PFSK-1 (cell line): ENCODE measurements at regions not wholly inside any gene's neighbourhood (a gene's known extent, or its start where the extent isn't known, plus 50 kb on each side); places are given as distances from the start of the nearest gene placed in this dataset.

Source experiments
- FOXP2 ChIP-seq: optimal IDR thresholded peaks from 2 replicates; pipeline ENCODE3; 2011; ENCODE audit warnings: borderline replicate concordance, control low read depth, inconsistent platforms; ENCODE audit not compliant: insufficient read depth; ENCODE audit errors: extremely low read length, extremely low read depth
- POLR2AphosphoS5 ChIP-seq: IDR thresholded peaks from 2 replicates; pipeline ENCODE4 v1.6.1; 2012; ENCODE audit warnings: low read depth, mild to moderate bottlenecking, control low read depth, low read length, moderate library complexity

DNA sequence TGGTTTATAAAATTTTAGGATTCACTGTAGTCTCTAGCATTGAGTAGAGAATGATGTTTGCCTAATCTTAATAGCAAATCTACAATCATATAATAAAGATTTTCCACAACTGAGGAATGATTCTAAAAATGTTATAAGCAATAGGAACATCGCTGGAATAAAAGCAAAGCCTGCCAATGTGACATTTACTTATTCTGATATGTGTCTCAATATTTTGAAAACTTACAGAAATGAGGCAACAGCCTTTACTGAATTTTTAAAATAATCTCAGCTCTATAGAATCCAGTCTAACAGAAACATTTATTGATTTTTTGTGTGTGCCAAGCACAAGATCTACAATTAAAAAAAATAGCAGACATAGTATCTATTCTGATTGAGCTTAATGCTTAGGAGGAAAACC is 303.7 kb upstream of the CCDC179 start:
- TF ChIP-seq POLR2AphosphoS5 (no peak), FOXP2 (no peak)
